Spinal cord (tissue), 9 donors: ENCODE measurements at regions not wholly inside any gene's neighbourhood (a gene's known extent, or its start where the extent isn't known, plus 50 kb on each side); places are given as distances from the start of the nearest gene placed in this dataset.

Experiments
- DNase-seq, 6 donors: peaks; one replicate each; pipeline versions ENCODE4 v3.0.0 to v3.0.0-alpha.2; 2013 to 2015; ENCODE audit warnings: low spot score in 6 of 6, low read depth in 4 of 6
- H3K27ac ChIP-seq: one replicate; pipeline ENCODE4 v1.5.1; 2013; ENCODE audit warnings: low read depth, low read length, control low read depth
- H3K27me3 ChIP-seq: one replicate; pipeline ENCODE4 v1.6.1; 2013; ENCODE audit warnings: low read length; ENCODE audit not compliant: control insufficient read depth, insufficient read depth
- H3K36me3 ChIP-seq: one replicate; pipeline ENCODE4 v1.6.1; 2013; ENCODE audit warnings: low read length; ENCODE audit not compliant: control insufficient read depth, insufficient read depth
- H3K4me1 ChIP-seq: one replicate; pipeline ENCODE4 v1.6.1; 2013; ENCODE audit warnings: low read length; ENCODE audit not compliant: control insufficient read depth, insufficient read depth
- H3K4me3 ChIP-seq: one replicate; pipeline ENCODE4 v1.5.1; 2013; ENCODE audit warnings: low read depth, low read length, control low read depth
- H3K9me3 ChIP-seq: one replicate; pipeline ENCODE4 v1.6.1; 2013; ENCODE audit warnings: low read length; ENCODE audit not compliant: control insufficient read depth, insufficient read depth
- WGBS: methylation state at CpG from one replicate; pipeline ENCODE4 v1.1.5; 2013; ENCODE audit warnings: missing lambda C conversion rate; ENCODE audit not compliant: insufficient coverage; 5-methylcytosine and 5-hydroxymethylcytosine counted together
- donor health status: healthy.

GRCh38 chr2:60317034-60317386 lies 236.4 kb downstream of the BCL11A start:
- no peaks in the 10 kb centered on the region for H3K9me3 ChIP-seq
- H3K27ac ChIP-seq, result no peak overlapping the region
- no peak overlapping the region for H3K4me3 ChIP-seq
- WGBS, result 50% methylated on average over 1 of the region's 2 CpGs
- H3K36me3 ChIP-seq, result no peaks in the 10 kb centered on the region
- H3K27me3 ChIP-seq, result no peaks in the 10 kb centered on the region
- DNase-seq, result peak in 2 of 6 donors; percentile 42 to 54
- H3K4me1 ChIP-seq, result peaks cover 26% of the 10 kb centered on the region

GRCh38 chr2:60316381-60317033 lies 236.9 kb downstream of the BCL11A start:
- Histone ChIP-seq H3K27me3 (no peaks in the 10 kb centered on the region), H3K27ac (no peak overlapping the region), H3K4me3 (no peak overlapping the region), H3K9me3 (no peaks in the 10 kb centered on the region), H3K4me1 (peaks cover 26% of the 10 kb centered on the region), H3K36me3 (no peaks in the 10 kb centered on the region)
- DNase-seq, result peak in 3 of 6 donors; percentile 67 to 85 (median 81)
- WGBS, result 27% methylated on average over 5 of the region's 7 CpGs

GRCh38 chr2:60313470-60314172 lies 239.8 kb downstream of the BCL11A start:
- Histone ChIP-seq H3K27me3 (no peaks in the 10 kb centered on the region), H3K27ac (no peak overlapping the region), H3K4me3 (no peak overlapping the region), H3K36me3 (no peaks in the 10 kb centered on the region), H3K4me1 (peaks cover 13% of the 10 kb centered on the region), H3K9me3 (no peaks in the 10 kb centered on the region)
- 76% methylated on average over 3 of the region's 3 CpGs for WGBS
- no peak for DNase-seq

GRCh38 chr2:60312618-60313017 lies 240.8 kb downstream of the BCL11A start:
- no CpG with 5 or more reads among the region's 1 CpG for WGBS
- H3K27me3 ChIP-seq, result no peaks in the 10 kb centered on the region
- H3K27ac ChIP-seq, result no peak overlapping the region
- no peaks in the 10 kb centered on the region for H3K9me3 ChIP-seq
- no peaks in the 10 kb centered on the region for H3K36me3 ChIP-seq
- H3K4me1 ChIP-seq, result peaks cover 5% of the 10 kb centered on the region
- H3K4me3 ChIP-seq, result no peak overlapping the region
- no peak for DNase-seq

- no peak overlapping the region for H3K4me3 ChIP-seq
- WGBS, result no CpG with 5 or more reads among the region's 1 CpG
- H3K9me3 ChIP-seq, result no peaks in the 10 kb centered on the region
- H3K36me3 ChIP-seq, result no peaks in the 10 kb centered on the region
- no peak overlapping the region for H3K27ac ChIP-seq
- no peak for DNase-seq
- H3K27me3 ChIP-seq, result no peaks in the 10 kb centered on the region
- H3K4me1 ChIP-seq, result peaks cover 4% of the 10 kb centered on the region
Observed at GRCh38 chr2:60311524-60311923, 241.9 kb downstream of the BCL11A start.

- Histone ChIP-seq H3K27me3 (no peaks in the 10 kb centered on the region), H3K9me3 (no peaks in the 10 kb centered on the region), H3K4me3 (no peak overlapping the region), H3K27ac (no peak overlapping the region), H3K4me1 (peaks cover 4% of the 10 kb centered on the region), H3K36me3 (no peaks in the 10 kb centered on the region)
- no peak for DNase-seq
- WGBS, result 87% methylated on average over 4 of the region's 5 CpGs
Observed at GRCh38 chr2:60309941-60310660, 243.4 kb downstream of the BCL11A start.

GRCh38 chr2:60309336-60309735 lies 244.1 kb downstream of the BCL11A start:
- no CpG with 5 or more reads among the region's 4 CpGs for WGBS

GRCh38 chr2:60306267-60306861 lies 247.1 kb downstream of the BCL11A start:
- Histone ChIP-seq H3K27me3 (no peaks in the 10 kb centered on the region), H3K27ac (no peak overlapping the region), H3K36me3 (no peaks in the 10 kb centered on the region), H3K4me1 (peaks cover 4% of the 10 kb centered on the region), H3K9me3 (no peaks in the 10 kb centered on the region), H3K4me3 (no peak overlapping the region)
- WGBS, result 32% methylated on average over 4 of the region's 5 CpGs
- DNase-seq, result peak in 2 of 6 donors; percentile 54 to 69

More at GRCh38 chr2:60309336-60309735, 244.1 kb downstream of the BCL11A start:
- Histone ChIP-seq H3K27ac (no peak overlapping the region), H3K4me1 (peaks cover 4% of the 10 kb centered on the region), H3K27me3 (no peaks in the 10 kb centered on the region), H3K36me3 (no peaks in the 10 kb centered on the region), H3K9me3 (no peaks in the 10 kb centered on the region), H3K4me3 (no peak overlapping the region)
- DNase-seq, result no peak

GRCh38 chr2:60303680-60304079 lies 249.8 kb downstream of the BCL11A start:
- no peaks in the 10 kb centered on the region for H3K9me3 ChIP-seq
- DNase-seq, result no peak
- no peak overlapping the region for H3K27ac ChIP-seq
- H3K4me1 ChIP-seq, result peaks cover 4% of the 10 kb centered on the region
- no CpG with 5 or more reads among the region's 2 CpGs for WGBS
- H3K36me3 ChIP-seq, result no peaks in the 10 kb centered on the region
- no peak overlapping the region for H3K4me3 ChIP-seq
- H3K27me3 ChIP-seq, result no peaks in the 10 kb centered on the region
